GM12878 (cell line): ENCODE measurements at regions not wholly inside any gene's neighbourhood (a gene's known extent, or its start where the extent isn't known, plus 50 kb on each side); places are given as distances from the start of the nearest gene placed in this dataset.

Experiments
- ATAC-seq: fragments of 200-7000 bp; cut with Tn5 transposase; 3 replicates; pipeline ENCODE4 v1.9.1; 2020; ENCODE audit warnings: mild to moderate bottlenecking, moderate library complexity
- BruUV-seq: library from RNA; stranded (reverse); fragments of 400-500 nt; replicated peaks from 2 replicates; lab custom pipeline; 2021; lab: Mats Ljungman, UMichigan
- CTCF ChIA-PET: fragments of 300-600 bp; sonication (Branson Sonifier 250); formaldehyde crosslinking; extraction: SDS; loops from one replicate; lab custom pipeline; 2021; ENCODE audit warnings: inconsistent platforms; lab: Yijun Ruan, JAX
- POLR2A ChIA-PET: fragments of 350-600 bp; formaldehyde crosslinking; extraction: SDS; loops from one replicate; lab custom pipeline; 2021; ENCODE audit warnings: inconsistent platforms; lab: Charles Lee
- RAD21 ChIA-PET: fragments of 300-600 bp; sonication (Branson Sonifier 250); formaldehyde crosslinking; loops from one replicate; lab custom pipeline; 2023; ENCODE audit warnings: antibody characterized with exemption; ENCODE audit not compliant: unreplicated experiment; lab: Charles Lee
- SMC1A ChIA-PET: fragments of 300-600 bp; sonication (Branson Sonifier 250); formaldehyde crosslinking; loops from one replicate; lab custom pipeline; 2023; ENCODE audit not compliant: unreplicated experiment, uncharacterized antibody; lab: Charles Lee
- DNase-seq: peaks from one replicate; pipeline ENCODE4 v3.0.0-alpha.2; 2011; ENCODE audit warnings: low read depth, low spot score
- FAIRE-seq: peaks from 3 replicates; lab custom pipeline; 2011; peaks lifted over from hg19 to GRCh38; lab: Jason Lieb, UNC
- H2AFZ ChIP-seq: 2 replicates; pipeline ENCODE4 v1.6.0; 2011; ENCODE audit warnings: low read depth, low read length, control low read depth; ENCODE audit not compliant: control insufficient read depth
- H3K27ac ChIP-seq: 2 replicates; pipeline ENCODE4 v1.5.1; 2011; ENCODE audit warnings: control low read depth; ENCODE audit not compliant: control insufficient read depth, insufficient read depth
- H3K27me3 ChIP-seq, 2 experiments: replicated peaks in 1 of 2; 2 replicates each; pipeline versions ENCODE4 v1.6.0 to v1.6.1; 2011; ENCODE audit warnings: low read length in 1 of 2; ENCODE audit not compliant: control insufficient read depth in 2 of 2, insufficient read depth in 2 of 2
- H3K36me3 ChIP-seq, 2 experiments: 2 replicates each; pipeline ENCODE4 v1.5.1; 2011; ENCODE audit warnings: low read length in 1 of 2; ENCODE audit not compliant: control insufficient read depth in 2 of 2, insufficient read depth in 2 of 2
- H3K4me1 ChIP-seq: 2 replicates; pipeline ENCODE4 v1.6.1; 2011; ENCODE audit warnings: mild to moderate bottlenecking, low read length, moderate library complexity, mixed read lengths; ENCODE audit not compliant: control insufficient read depth, insufficient read depth
- H3K4me2 ChIP-seq: 2 replicates; pipeline ENCODE4 v1.6.0; 2011; ENCODE audit warnings: control low read depth; ENCODE audit not compliant: control insufficient read depth, insufficient read depth
- H3K4me3 ChIP-seq: fragments of 200-600 bp; sonication (generic); 2 replicates; pipeline ENCODE4 v1.5.1; 2016
- H3K79me2 ChIP-seq: 2 replicates; pipeline ENCODE4 v1.6.0; 2011; ENCODE audit warnings: low read length; ENCODE audit not compliant: control insufficient read depth, insufficient read depth
- H3K9ac ChIP-seq: 2 replicates; pipeline ENCODE4 v1.8.0; 2011; ENCODE audit warnings: low read length, control low read depth, mixed read lengths; ENCODE audit not compliant: control insufficient read depth, insufficient read depth
- H3K9me3 ChIP-seq: replicated peaks from 3 replicates; pipeline ENCODE4 v1.5.1; 2011; ENCODE audit warnings: mild to moderate bottlenecking, low read length; ENCODE audit not compliant: control insufficient read depth, insufficient read depth
- H4K20me1 ChIP-seq: 2 replicates; pipeline ENCODE4 v1.6.0; 2011; ENCODE audit not compliant: control insufficient read depth, insufficient read depth
- CBFB ChIP-seq: IDR thresholded peaks from 2 replicates; pipeline ENCODE4 v1.6.1; 2016; ENCODE audit warnings: antibody characterized with exemption, low read depth
- CHD4 ChIP-seq: fragments of 200-600 bp; sonication (generic); IDR thresholded peaks from 2 replicates; pipeline ENCODE4 v1.6.1; 2016; ENCODE audit warnings: mild to moderate bottlenecking
- EP300 ChIP-seq, 2 experiments: fragments of 150-350 bp in 1 of 2; IDR thresholded peaks; 2 replicates each; pipeline ENCODE4 v1.6.1; 2011 to 2012; ENCODE audit warnings: low read depth in 2 of 2, low read length in 2 of 2, borderline replicate concordance in 1 of 2, improper control_type of control experiment in 1 of 2, inconsistent platforms in 1 of 2; ENCODE audit not compliant: control insufficient read depth in 1 of 2
- ESRRA ChIP-seq: IDR thresholded peaks from 2 replicates; pipeline ENCODE4 v1.6.1; 2012; ENCODE audit warnings: mild to moderate bottlenecking, low read length, improper control_type of control experiment
- HCFC1 ChIP-seq: fragments of 150-350 bp; IDR thresholded peaks from 2 replicates; pipeline ENCODE4 v1.6.1; 2014; ENCODE audit warnings: low read length
- JUND ChIP-seq: IDR thresholded peaks from 2 replicates; pipeline ENCODE4 v1.6.1; 2012; ENCODE audit warnings: low read depth, mild to moderate bottlenecking, low read length, improper control_type of control experiment, moderate library complexity
- KLF5 ChIP-seq: fragments of 450-650 bp; IDR thresholded peaks from 2 replicates; pipeline ENCODE4 v1.6.1; 2014; ENCODE audit warnings: mild to moderate bottlenecking; ENCODE audit not compliant: partially characterized antibody
- MEF2A ChIP-seq: IDR thresholded peaks from 2 replicates; pipeline ENCODE4 v1.6.1; 2011; ENCODE audit warnings: low read depth, mild to moderate bottlenecking, low read length, moderate library complexity; ENCODE audit not compliant: insufficient read depth
- NFXL1 ChIP-seq: fragments of 450-650 bp; IDR thresholded peaks from 2 replicates; pipeline ENCODE4 v1.6.1; 2017; ENCODE audit warnings: antibody characterized with exemption, mild to moderate bottlenecking, borderline replicate concordance
- NFYB ChIP-seq: IDR thresholded peaks from 2 replicates; pipeline ENCODE4 v1.6.1; 2011; ENCODE audit warnings: low read depth, mild to moderate bottlenecking, low read length, improper control_type of control experiment, moderate library complexity; ENCODE audit not compliant: insufficient read depth
- PKNOX1 ChIP-seq: fragments of 450-650 bp; IDR thresholded peaks from 2 replicates; pipeline ENCODE4 v1.6.1; 2016; ENCODE audit warnings: mild to moderate bottlenecking
- POLR2AphosphoS2 ChIP-seq: IDR thresholded peaks from 2 replicates; pipeline ENCODE4 v1.6.1; 2011; ENCODE audit warnings: low read depth, mild to moderate bottlenecking, low read length, improper control_type of control experiment, moderate library complexity
- RB1 ChIP-seq: fragments of 450-650 bp; formaldehyde crosslinking; IDR thresholded peaks from 2 replicates; pipeline ENCODE4 v1.6.1; 2017; ENCODE audit warnings: mild to moderate bottlenecking, borderline replicate concordance
- SUPT20H ChIP-seq: IDR thresholded peaks from 2 replicates; pipeline ENCODE4 v1.6.1; 2011; ENCODE audit warnings: low read depth, mild to moderate bottlenecking, low read length, moderate library complexity, borderline replicate concordance; ENCODE audit not compliant: control insufficient read depth
- TBL1XR1 ChIP-seq: IDR thresholded peaks from 2 replicates; pipeline ENCODE4 v1.6.1; 2012; ENCODE audit warnings: low read depth, low read length, improper control_type of control experiment
- ZBED1 ChIP-seq: IDR thresholded peaks from 2 replicates; pipeline ENCODE4 v1.6.1; 2016; ENCODE audit warnings: borderline replicate concordance
- ZNF622 ChIP-seq: fragments of 450-650 bp; IDR thresholded peaks from 2 replicates; pipeline ENCODE4 v1.6.1; 2017; ENCODE audit warnings: mild to moderate bottlenecking, inconsistent platforms
- in situ Hi-C: fragments of 300-500 bp; cut with MboI; formaldehyde crosslinking; loops from 9 replicates; pipeline ENCODE4 v1.14.3; 2018; ENCODE audit warnings: mixed read lengths
- intact Hi-C: fragments of 100-400 bp; cut with micrococcal nuclease; formaldehyde crosslinking; loops from one replicate; pipeline ENCODE4 v1.14.2; 2022; ENCODE audit not compliant: unreplicated experiment
- TF ChIP-seq, protein P1 (sequence below): fragments of 450-650 bp; IDR thresholded peaks from 2 replicates; pipeline ENCODE4 v1.6.1; 2016; ENCODE audit warnings: mild to moderate bottlenecking
- TF ChIP-seq, protein P2 (sequence below): IDR thresholded peaks from 2 replicates; pipeline ENCODE4 v1.6.1; 2011; ENCODE audit warnings: low read depth, low read length, improper control_type of control experiment, borderline replicate concordance

DNA sequence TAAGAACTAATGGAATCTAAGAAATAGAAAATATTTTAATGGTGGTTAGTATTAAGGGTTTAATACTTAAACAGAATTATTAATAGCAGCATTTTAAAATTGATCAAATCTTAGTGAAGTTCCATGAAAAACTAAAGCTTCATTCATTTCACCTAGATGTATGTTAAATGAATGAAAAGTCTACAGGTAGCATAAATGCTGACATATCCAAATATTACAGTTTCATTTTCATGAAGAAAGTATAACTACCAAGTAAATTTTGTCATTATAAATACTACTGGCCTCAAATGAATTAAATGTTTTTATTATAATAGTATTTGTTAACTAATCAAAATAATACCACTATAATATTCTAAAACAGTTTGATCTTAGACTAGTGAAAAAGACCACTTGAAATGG lies 403.3 kb downstream of the LIG4 start:
- SMC1A ChIA-PET = no interaction called here
- H3K36me3 ChIP-seq = no peaks in the 10 kb centered on the region
- H3K4me2 ChIP-seq = no peak overlapping the region
- ATAC-seq (no peak), FAIRE-seq (no peak), DNase-seq (no peak)
- no peak overlapping the region for H3K9ac ChIP-seq
- in situ Hi-C loops = no loop called here
- intact Hi-C loops = no loop called here
- H3K9me3 ChIP-seq = no peaks in the 10 kb centered on the region
- POLR2A ChIA-PET = no interaction called here
- no peak overlapping the region for H3K27ac ChIP-seq
- TF ChIP-seq JUND (no peak), PKNOX1 (no peak), ZNF622 (no peak), MEF2A (no peak), CBFB (no peak), HCFC1 (no peak), NFYB (no peak), RB1 (no peak), POLR2AphosphoS2 (no peak), SUPT20H (no peak), TBL1XR1 (no peak), ZBED1 (no peak), NFXL1 (no peak), EP300 (IDR thresholded peaks at IDR 0.05; ENCODE audit: borderline replicate concordance in 1 of 2, control insufficient read depth in 1 of 2, low read depth in 2 of 2, low read length in 2 of 2) (no peak), CHD4 (no peak), KLF5 (no peak), ESRRA (no peak)
- TF ChIP-seq, protein P1, sequence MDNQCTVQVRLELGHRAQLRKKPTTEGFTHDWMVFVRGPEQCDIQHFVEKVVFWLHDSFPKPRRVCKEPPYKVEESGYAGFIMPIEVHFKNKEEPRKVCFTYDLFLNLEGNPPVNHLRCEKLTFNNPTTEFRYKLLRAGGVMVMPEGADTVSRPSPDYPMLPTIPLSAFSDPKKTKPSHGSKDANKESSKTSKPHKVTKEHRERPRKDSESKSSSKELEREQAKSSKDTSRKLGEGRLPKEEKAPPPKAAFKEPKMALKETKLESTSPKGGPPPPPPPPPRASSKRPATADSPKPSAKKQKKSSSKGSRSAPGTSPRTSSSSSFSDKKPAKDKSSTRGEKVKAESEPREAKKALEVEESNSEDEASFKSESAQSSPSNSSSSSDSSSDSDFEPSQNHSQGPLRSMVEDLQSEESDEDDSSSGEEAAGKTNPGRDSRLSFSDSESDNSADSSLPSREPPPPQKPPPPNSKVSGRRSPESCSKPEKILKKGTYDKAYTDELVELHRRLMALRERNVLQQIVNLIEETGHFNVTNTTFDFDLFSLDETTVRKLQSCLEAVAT = no peak
- TF ChIP-seq, protein P2, sequence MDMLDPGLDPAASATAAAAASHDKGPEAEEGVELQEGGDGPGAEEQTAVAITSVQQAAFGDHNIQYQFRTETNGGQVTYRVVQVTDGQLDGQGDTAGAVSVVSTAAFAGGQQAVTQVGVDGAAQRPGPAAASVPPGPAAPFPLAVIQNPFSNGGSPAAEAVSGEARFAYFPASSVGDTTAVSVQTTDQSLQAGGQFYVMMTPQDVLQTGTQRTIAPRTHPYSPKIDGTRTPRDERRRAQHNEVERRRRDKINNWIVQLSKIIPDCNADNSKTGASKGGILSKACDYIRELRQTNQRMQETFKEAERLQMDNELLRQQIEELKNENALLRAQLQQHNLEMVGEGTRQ = no peak
- H3K27me3 ChIP-seq = no peaks in the 10 kb centered on the region
- BruUV-seq = no TSS peak
- no peak overlapping the region for H3K4me3 ChIP-seq
- H2AFZ ChIP-seq = no peak overlapping the region
- H3K79me2 ChIP-seq = no peaks in the 10 kb centered on the region
- CTCF ChIA-PET = no interaction called here
- H4K20me1 ChIP-seq = no peaks in the 10 kb centered on the region
- no peaks in the 10 kb centered on the region for H3K4me1 ChIP-seq
- RAD21 ChIA-PET = no interaction called here
